GM21515 (cell line): ENCODE measurements at regions not wholly inside any gene's neighbourhood (a gene's known extent, or its start where the extent isn't known, plus 50 kb on each side); places are given as distances from the start of the nearest gene placed in this dataset.
"Not testable (repeated sequence)": the region's sequence is repeated elsewhere in the genome, so short reads cannot be mapped to it uniquely, and the experiment has no call there.

Experiments
- ATAC-seq: cut with Tn5 transposase; IDR thresholded peaks from one replicate; pipeline ENCODE4 v1.9.1; 2021; ENCODE audit not compliant: unreplicated experiment

- no peak for ATAC-seq
These were observed 310.9 kb downstream of the TDRD3 start for GRCh38 chr13:60707878-60708277.

- no peak for ATAC-seq
These were observed 304.9 kb downstream of the TDRD3 start for GRCh38 chr13:60701895-60702294.

GRCh38 chr13:60700994-60701393, 304.0 kb downstream of the TDRD3 start:
- ATAC-seq = no peak

GRCh38 chr13:60699636-60700035, 302.6 kb downstream of the TDRD3 start:
- no peak for ATAC-seq

GRCh38 chr13:60696602-60697001, 299.6 kb downstream of the TDRD3 start:
- no peak for ATAC-seq

- ATAC-seq = no peak
These were observed 294.2 kb downstream of the TDRD3 start for GRCh38 chr13:60691268-60691667.

- ATAC-seq = no peak
These were observed 293.6 kb downstream of the TDRD3 start for GRCh38 chr13:60690604-60691003.

- no peak for ATAC-seq
These were observed 292.6 kb downstream of the TDRD3 start for GRCh38 chr13:60689571-60689970.

GRCh38 chr13:60689076-60689475, 292.1 kb downstream of the TDRD3 start:
- no peak for ATAC-seq

- no peak for ATAC-seq
These were observed 283.1 kb downstream of the TDRD3 start for GRCh38 chr13:60679928-60680694.

- no peak for ATAC-seq
These were observed 282.1 kb downstream of the TDRD3 start for GRCh38 chr13:60679131-60679530.

GRCh38 chr13:60671386-60671785, 274.4 kb downstream of the TDRD3 start:
- ATAC-seq = no peak

GRCh38 chr13:60663788-60664187, 266.8 kb downstream of the TDRD3 start:
- no peak for ATAC-seq

GRCh38 chr13:60662595-60662994, 265.6 kb downstream of the TDRD3 start:
- no peak for ATAC-seq

GRCh38 chr13:60661521-60661920, 264.5 kb downstream of the TDRD3 start:
- no peak for ATAC-seq

GRCh38 chr13:60657586-60657985, 260.6 kb downstream of the TDRD3 start:
- ATAC-seq = not testable (repeated sequence)

- ATAC-seq = no peak
These were observed 258.2 kb downstream of the TDRD3 start for GRCh38 chr13:60655256-60655655.

GRCh38 chr13:60654415-60654814, 257.4 kb downstream of the TDRD3 start:
- no peak for ATAC-seq

- ATAC-seq = no peak
These were observed 250.5 kb downstream of the TDRD3 start for GRCh38 chr13:60647547-60647946.

GRCh38 chr13:60646620-60647019, 249.6 kb downstream of the TDRD3 start:
- no peak for ATAC-seq

- ATAC-seq = no peak
These were observed 248.7 kb downstream of the TDRD3 start for GRCh38 chr13:60645676-60646075.

- no peak for ATAC-seq
These were observed 245.5 kb downstream of the TDRD3 start for GRCh38 chr13:60642552-60642951.

GRCh38 chr13:60629158-60629557, 232.1 kb downstream of the TDRD3 start:
- no peak for ATAC-seq
